A549 (cell line): ENCODE measurements at regions not wholly inside any gene's neighbourhood (a gene's known extent, or its start where the extent isn't known, plus 50 kb on each side); places are given as distances from the start of the nearest gene placed in this dataset.

Experiments used
- CTCF ChIP-seq: fragments of >200 bp; sonication (Bioruptor Twin); formaldehyde crosslinking; IDR thresholded peaks from 3 replicates; pipeline ENCODE4 v1.5.1; 2016
- JUNB ChIP-seq: fragments of >200 bp; sonication (Bioruptor Twin); formaldehyde crosslinking; IDR thresholded peaks from 2 replicates; pipeline ENCODE4 v1.6.1; 2016
- POLR2A ChIP-seq: IDR thresholded peaks from 2 replicates; pipeline ENCODE4 v1.6.1; 2012; ENCODE audit warnings: mild to moderate bottlenecking, low read length
- TF ChIP-seq, protein P1 (sequence below): fragments of 200-600 bp; sonication (generic); IDR thresholded peaks from 2 replicates; pipeline ENCODE4 v1.6.1; 2016; ENCODE audit warnings: antibody characterized with exemption, mild to moderate bottlenecking, moderate library complexity

GRCh38 chr4:126087101-126087500 is 772.3 kb downstream of the FAT4 start:
- no peak for TF ChIP-seq POLR2A
- TF ChIP-seq CTCF, result no peak
- TF ChIP-seq, protein P1, sequence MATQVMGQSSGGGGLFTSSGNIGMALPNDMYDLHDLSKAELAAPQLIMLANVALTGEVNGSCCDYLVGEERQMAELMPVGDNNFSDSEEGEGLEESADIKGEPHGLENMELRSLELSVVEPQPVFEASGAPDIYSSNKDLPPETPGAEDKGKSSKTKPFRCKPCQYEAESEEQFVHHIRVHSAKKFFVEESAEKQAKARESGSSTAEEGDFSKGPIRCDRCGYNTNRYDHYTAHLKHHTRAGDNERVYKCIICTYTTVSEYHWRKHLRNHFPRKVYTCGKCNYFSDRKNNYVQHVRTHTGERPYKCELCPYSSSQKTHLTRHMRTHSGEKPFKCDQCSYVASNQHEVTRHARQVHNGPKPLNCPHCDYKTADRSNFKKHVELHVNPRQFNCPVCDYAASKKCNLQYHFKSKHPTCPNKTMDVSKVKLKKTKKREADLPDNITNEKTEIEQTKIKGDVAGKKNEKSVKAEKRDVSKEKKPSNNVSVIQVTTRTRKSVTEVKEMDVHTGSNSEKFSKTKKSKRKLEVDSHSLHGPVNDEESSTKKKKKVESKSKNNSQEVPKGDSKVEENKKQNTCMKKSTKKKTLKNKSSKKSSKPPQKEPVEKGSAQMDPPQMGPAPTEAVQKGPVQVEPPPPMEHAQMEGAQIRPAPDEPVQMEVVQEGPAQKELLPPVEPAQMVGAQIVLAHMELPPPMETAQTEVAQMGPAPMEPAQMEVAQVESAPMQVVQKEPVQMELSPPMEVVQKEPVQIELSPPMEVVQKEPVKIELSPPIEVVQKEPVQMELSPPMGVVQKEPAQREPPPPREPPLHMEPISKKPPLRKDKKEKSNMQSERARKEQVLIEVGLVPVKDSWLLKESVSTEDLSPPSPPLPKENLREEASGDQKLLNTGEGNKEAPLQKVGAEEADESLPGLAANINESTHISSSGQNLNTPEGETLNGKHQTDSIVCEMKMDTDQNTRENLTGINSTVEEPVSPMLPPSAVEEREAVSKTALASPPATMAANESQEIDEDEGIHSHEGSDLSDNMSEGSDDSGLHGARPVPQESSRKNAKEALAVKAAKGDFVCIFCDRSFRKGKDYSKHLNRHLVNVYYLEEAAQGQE, result no peak
- no peak for TF ChIP-seq JUNB
